SK-N-SH (cell line): ENCODE measurements at regions not wholly inside any gene's neighbourhood (a gene's known extent, or its start where the extent isn't known, plus 50 kb on each side); places are given as distances from the start of the nearest gene placed in this dataset.

Source experiments
- CTCF ChIP-seq: fragments of 200-600 bp; sonication (generic); IDR thresholded peaks from 2 replicates; pipeline ENCODE4 v1.6.1; 2017; ENCODE audit warnings: antibody characterized with exemption, mild to moderate bottlenecking, moderate library complexity
- RAD21 ChIP-seq: IDR thresholded peaks from 2 replicates; pipeline ENCODE4 v1.6.1; 2012; ENCODE audit warnings: mild to moderate bottlenecking, low read length
- TCF12 ChIP-seq: IDR thresholded peaks from 2 replicates; pipeline ENCODE4 v1.4.0; 2012

- TF ChIP-seq TCF12 (peak; percentile 33; the same call in 1 of the 2 replicates), CTCF (no peak), RAD21 (no peak)
These were observed 1086.6 kb upstream of the SORCS1 start for GRCh38 chr10:108250936-108251620.
